GM18519 (cell line): ENCODE measurements at regions not wholly inside any gene's neighbourhood (a gene's known extent, or its start where the extent isn't known, plus 50 kb on each side); places are given as distances from the start of the nearest gene placed in this dataset.

ENCODE experiments used
- ATAC-seq: cut with Tn5 transposase; IDR thresholded peaks from one replicate; pipeline ENCODE4 v1.9.1; 2021; ENCODE audit warnings: mild to moderate bottlenecking, moderate library complexity; ENCODE audit not compliant: unreplicated experiment, low FRiP score

DNA sequence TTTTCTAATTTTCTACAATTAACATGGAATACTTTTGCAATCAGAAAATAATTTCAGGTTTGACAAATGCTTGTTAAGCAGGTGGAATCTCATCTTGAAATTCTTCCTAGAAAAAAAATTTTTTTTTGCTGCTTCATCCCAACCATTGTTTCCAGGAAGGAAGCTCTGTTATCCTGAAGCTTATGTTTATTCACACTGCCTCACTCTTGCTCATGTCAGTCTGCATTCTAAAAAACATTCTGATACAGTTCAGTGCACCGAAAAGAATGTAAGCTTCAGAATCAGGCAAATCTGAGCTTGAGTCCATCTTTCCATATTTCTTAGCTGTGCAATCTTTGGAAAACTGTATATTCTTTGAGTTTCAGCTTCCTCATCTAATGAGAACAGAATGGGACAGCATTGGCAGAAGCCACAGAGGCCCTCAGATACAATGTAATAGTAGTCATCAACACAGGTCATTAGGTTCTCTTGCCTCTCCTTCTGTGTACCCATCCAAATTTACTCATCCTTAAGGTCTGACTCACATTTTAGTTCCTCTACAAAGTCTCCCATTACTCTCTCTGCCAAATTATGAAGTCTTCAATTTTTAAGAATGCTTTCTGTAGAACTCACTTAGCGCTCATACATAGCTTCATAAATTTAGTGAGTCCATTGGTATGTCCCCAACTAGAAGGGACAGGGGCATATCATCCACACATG lies 881.8 kb upstream of the NR2F2 start:
- ATAC-seq, result no peak

DNA sequence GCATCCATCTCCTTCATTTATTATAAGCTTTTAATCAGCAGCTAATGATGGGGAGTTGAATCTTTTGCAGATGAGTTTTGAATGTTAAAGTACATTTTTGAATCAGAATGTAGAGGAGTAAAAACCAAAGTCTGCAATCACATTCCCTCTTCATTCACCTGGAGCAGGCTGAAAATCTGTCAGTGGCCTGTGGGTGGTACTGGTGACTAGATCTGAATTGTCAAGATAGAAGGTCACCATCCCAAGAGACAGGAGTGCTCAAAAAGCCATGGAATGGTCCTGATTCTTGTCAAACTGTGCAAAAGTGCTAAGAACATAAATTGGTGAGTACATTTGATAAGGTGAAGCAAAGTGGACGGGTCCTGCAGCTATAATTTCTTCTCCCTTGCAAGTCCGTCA lies 881.3 kb upstream of the NR2F2 start:
- no peak for ATAC-seq

DNA sequence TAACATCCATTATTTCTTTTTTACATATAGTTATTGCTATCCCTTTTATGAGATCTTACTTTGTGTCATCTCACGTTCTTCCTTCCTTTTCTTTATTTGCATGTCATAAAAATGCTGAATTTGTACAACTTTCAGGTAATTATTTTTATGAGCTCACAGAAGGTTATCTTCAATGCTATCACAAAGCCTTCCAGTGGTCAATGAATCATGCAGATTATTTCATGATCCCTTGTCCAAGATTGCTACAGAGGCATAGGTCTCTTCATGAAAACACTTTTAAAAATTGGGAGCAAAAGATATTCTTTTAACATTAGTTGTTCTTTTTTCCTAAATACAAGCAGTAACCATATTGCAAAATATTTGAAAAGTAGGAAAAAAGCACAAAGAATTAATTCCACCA lies 880.1 kb upstream of the NR2F2 start:
- ATAC-seq, result no peak

DNA sequence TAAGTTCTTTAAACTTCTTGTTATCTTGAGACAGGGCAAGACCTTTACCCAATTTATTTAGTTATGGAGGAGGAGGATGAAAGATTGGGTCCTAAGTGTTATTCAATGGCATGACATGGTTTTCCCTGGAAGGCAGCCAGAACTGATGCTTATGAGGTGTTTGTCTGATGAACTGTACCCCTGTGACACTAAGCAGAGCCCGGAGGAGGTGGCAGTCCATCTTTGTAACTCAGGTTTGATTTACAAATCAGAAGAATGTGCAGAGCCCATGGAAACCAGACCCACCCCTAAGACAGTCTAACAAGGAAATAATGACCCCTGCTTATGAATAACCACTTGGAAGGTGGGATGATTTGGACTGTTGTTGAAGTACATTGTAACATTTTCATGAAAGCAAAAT lies 878.6 kb upstream of the NR2F2 start:
- no peak for ATAC-seq

DNA sequence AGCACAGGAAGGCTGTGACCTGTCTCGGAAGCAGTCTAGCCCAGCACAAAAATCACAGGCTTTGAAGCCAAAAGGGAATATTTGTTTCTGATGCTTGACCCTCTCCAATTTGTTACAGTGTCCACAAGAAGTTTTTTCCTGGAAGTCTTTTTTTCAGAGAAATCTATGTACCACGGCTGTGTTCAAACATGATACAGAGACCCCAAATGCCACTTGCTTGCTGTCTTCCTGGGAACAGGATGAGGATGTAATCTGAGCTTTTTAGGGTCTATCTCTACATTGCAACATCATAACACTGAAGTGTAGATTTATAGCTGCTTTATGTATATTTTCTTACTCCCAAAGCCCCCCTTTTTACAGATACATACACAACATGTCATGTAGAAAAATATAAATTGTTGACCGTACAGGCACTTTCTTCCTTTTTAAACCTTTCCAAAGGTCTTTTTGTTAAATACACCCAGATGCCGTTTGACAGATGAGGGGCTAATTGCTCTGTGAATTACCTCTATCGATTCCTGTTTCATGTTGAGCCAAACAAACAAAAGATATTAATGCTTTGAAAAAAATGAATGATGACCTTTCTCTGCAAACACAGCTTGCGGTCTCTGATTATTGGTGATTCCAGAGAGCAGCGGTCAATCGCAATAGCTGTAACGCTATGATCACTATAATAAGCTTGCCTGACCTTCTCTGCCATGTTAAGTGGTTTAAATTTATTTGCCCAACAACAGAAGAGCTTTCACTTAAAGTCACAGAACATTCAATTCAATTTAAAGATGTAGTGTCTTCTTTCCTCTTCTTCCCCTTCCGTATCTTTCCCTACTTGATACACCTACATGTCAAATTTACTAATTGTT lies 875.9 kb upstream of the NR2F2 start:
- no peak for ATAC-seq

DNA sequence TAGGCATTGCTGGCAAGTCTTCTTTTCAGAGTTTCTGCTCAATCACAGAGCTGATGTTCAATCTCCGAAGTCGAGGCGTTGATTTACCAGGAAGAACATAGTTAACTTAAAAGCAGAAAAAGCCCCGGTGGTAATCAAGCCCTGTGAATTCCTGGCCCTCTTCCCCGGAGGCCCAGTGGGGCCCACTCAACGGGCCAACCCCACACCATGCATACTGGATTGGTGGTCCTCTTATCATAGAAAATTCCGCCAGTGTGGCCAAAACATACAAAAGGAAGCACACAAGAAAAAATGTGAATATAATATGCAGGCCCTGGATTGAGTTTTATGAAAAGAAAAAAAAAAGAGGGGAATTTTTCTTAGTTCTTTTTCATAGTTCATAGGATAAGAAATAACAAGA lies 873.0 kb upstream of the NR2F2 start:
- no peak for ATAC-seq

DNA sequence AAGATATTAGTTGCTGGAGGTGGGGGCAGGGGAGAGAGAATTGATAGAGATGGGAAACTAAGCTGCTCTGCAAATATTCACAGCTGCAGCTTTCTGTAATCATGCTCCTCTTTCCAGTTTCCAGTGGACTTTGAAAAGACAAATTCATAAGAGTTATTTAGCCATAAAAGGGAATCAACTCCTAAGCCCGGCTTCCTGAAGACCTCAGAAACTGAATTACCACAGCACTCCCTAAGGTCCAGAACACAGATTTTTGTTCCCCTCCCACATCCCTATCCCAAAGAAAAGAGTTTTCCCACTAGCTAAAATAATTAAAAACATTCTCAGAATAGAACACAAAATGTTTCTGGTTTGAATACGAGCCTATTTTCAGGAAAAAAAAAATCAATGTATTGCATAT lies 871.8 kb upstream of the NR2F2 start:
- ATAC-seq, result no peak

DNA sequence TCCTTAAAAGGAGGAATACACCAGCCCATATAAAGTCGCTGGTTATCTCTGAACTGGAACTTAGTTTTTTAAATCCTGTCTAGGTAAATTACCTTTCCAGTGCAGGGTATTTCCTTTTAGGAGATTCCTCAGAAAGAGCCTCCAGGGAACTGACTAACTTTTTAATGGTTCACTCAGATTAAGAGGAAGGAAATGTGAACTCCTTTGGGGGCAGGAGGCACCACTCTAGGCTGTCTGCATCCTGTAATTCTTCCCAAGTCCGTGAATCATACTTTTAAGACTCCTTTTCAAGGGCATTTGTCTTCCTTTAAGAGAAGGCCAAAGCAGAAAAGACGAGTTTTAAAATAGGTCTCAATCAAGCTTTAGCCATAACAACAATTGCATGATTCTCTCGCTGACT lies 871.2 kb upstream of the NR2F2 start:
- ATAC-seq, result no peak

DNA sequence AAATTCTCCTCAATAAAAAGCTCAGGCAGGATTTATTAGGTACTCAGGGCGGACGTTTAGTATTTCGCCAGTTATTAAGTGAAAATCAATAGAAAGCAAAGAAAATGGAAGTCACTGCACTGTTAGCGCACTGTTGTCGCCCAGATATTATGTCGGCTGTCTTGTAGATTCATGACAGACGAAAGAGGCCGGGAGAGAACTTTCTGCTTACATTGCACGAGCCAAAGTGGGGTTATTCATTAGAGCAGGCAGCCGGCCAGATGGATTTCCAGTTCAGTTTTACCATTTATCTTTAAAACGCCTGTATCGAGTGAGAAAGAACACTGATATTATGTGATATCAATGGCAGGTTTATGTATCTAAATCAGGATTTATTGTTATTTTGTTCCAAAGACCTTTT lies 866.0 kb upstream of the NR2F2 start:
- ATAC-seq, result no peak

DNA sequence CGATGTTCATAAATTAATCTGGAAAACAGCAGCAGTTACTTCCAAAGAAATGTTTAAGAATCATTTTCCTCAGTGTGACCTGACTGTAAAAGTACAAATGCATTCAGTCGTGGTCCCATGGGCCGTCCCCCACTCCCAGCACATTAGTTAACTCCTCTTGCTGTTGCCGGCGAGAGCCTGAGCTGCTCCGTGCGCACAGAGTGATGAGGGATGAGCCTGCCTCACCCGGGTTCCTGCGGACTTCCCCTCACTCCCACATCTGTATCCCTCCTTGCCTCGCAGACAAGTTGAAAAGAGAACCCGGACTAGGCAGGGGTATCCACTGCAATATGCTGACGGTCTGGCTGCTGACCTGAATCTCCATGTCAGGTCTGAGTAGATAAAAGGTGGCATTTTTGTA lies 861.7 kb upstream of the NR2F2 start:
- ATAC-seq, result no peak

DNA sequence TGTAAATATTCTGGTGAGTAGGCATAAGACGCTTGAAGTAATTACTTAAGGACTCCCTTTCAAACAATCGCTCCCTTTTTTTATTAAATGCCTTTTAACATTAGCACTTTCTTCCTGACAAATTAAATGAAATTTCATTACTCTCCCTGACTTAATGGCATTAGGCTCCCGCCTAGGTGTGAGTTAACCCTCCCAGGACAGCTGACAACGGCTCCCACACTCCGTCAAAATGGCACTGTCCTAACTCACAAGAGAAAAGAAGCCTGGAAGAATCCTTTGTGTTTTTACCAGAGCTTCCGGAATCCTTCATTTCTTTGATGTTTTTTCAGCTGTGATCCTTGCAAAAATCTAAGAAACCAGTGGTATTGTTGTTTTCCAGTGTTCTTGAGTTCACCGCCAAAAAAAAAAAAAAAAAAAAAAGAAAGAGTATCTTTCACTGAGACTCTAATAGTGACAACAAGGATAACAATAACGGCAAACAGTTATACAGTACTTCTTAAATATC lies 861.0 kb upstream of the NR2F2 start:
- ATAC-seq, result no peak

DNA sequence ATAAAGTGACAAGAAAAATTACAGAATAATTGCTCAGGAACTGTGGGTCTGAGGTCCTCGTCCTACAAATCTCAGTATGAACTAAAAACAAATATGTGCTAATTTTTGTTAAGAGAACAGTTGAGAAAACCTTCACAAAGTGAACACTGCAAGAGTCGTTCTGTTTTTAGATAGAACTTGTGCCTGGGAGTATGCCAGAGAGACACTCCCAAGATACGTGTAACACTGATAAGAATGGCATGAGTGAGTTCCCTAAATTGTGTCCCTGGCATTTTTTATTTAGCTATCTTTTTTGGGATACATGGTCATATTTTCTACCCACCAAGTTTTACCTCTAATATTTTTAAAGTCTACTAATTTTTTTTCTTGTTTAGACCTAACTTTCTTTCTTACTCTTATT lies 860.0 kb upstream of the NR2F2 start:
- ATAC-seq, result no peak

DNA sequence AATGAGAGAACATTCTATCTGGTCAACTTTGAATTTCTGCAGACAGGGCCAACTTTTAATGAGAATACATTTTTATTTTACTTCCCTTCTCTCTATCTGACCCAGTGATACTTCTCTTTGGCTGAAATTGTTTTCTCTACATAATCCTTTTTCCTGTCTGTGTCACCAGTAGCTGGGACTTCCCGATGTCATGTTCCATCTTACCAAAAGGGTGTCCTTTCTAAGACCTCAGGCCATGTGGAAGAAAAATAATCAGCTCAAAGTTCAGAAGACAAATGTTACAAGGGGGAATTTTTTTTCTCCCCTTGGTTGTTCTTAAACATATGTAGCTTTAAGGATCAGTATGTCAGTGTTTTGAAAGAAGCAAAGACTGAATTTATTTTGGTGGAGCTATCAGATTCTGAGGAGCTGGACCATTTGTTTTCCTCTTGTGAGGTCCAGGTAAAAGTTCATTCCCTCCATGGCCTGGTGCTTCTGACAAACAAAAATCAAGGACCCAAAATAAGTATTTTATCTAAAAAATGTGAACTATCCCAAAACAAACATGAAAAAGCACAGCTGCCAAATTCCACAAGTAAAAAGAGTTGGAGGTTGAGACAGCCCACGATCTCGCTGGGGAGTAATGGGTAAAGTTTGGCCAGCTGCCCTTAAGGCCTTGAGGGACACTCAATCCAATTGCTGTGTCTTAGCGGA lies 859.4 kb upstream of the NR2F2 start:
- no peak for ATAC-seq

DNA sequence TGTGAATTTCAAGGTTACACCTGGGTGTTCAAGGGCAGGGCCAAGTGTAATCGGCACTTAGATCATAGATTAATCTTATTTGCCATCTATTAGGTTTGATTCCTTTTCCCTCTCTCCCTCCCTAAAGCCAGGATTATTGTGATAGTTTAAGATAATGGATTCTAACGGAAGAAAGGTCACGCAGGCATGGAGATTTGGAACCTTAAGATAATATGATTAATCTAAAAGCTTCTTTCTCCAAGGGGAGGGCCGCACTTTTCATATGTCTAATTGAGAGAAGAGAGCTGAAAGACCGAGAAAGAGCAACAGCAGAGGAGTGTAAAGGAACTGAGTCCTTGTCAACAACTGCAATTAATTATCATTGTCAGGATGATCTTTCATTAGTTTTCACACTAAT lies 858.8 kb upstream of the NR2F2 start:
- no peak for ATAC-seq

DNA sequence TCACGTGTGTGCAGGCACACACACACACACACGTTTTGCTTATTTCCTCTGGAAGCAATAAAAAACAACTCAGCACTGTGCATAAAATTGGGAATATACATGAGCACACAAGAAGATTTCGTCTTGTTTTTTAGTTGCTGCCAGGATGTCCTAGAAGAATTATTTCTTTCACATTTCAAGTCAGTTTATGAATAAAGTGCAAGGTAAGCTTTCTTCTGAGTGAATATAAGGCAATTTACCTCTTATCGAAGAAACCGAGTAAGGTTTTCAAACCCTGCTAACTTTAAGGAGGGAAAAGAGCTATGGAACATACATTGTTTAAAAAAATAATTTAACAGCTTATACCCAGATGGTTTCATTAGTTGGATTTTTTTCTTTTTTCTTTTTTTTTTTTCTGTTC lies 855.4 kb upstream of the NR2F2 start:
- no peak for ATAC-seq

DNA sequence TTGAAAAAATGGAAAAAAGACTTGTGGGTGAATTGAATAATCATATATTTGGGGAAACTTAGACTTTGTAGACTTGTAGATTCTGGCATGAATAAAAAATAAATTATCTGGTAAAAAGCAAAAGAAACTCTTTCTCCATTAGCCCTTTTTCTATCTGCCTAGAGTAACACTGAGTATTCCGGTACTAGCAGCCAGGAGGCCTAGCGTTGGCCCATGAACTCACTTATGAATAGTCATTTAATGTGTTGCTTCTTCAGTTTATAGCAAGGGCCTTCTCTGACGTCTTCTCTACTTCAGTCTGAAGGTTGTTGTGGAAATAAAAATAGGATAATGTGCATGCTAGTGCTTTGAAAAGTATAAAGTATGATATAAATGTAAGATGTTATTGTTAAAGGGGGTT lies 851.2 kb upstream of the NR2F2 start:
- ATAC-seq, result no peak

DNA sequence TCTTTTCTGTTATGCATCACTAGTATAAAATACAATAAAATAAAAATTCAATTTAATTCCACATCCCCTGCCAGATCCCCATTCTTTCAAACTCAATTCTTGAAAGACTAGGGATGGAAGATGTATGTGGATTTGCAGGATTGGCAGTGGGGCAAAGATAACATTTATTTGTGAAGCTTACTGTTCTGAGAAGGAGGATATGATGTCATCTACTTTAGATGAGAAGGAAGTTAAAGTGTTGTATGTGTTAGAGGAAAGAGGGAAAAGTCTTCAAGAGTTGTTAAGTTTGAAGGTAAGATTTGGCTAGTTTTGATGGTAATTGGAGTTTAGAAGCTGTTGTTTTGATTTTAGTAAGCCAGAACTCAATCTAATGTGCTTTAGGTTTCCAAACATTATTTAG lies 845.1 kb upstream of the NR2F2 start:
- no peak for ATAC-seq

DNA sequence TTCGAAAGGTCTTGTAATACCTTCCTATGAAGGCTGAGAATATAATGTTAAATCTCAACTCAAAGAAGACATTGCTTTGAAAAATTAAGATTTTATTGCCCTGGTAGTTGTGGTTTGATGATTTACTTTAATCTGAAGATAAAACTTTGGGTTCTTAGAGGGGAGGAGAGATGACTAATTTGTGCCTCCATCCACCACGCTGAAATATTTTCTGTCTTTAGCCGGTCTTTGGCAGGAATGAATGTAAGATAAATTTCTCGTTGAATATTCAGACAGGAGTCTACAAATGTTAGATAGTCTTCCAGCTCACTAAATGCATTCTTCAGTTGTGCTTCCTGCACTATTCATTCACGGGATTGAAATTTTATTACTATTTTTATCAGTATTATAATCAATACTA lies 844.3 kb upstream of the NR2F2 start:
- no peak for ATAC-seq

DNA sequence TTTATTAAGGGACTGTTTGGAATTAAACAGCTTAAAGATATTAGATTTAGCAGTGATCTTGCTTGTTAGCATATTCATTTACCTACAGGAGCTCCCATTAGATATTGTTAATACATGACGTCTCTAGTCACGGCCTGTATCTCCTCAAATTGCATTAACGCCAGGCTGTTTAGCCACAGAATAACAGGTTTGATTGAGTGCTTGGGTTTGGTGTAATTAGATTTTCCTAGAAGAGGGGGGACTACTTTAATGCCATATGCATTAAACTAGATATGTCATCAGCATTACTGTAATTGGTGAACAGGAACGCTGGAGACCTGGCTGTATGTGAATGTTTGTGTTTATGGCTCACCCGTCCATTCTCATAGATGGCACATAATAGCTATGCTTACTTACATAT lies 841.4 kb upstream of the NR2F2 start:
- ATAC-seq, result no peak

DNA sequence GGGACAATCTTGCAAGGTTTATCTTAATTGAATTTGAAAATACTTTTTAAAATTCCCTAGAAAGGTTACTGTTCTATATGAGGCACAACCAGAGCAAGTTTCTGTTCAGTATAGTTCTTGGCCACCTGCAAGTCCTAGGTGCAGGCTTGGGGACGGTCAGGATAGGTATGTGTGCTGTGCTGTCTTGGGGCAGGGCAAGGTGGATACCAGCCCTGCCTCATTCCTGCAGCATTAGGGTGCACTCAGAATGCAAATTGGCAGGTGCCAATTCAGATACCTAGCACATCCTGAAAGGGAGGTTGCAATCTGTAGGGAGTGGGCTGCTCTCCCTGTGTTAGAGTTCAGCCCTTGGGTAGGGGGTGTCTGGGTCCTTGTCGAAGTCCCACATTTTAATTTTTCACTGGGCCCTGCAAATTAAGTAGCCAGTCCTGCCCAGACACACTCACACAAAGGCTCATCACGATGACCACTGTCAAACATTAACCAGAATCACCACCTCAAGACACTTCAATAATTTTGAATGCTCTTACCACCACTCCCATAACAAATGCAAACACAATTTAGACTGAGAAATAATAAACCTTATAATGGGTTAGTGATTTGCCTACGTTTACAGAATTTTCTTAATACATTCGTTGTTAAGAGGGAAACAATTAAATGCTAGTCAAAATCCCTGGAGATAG lies 838.0 kb upstream of the NR2F2 start:
- ATAC-seq, result no peak

DNA sequence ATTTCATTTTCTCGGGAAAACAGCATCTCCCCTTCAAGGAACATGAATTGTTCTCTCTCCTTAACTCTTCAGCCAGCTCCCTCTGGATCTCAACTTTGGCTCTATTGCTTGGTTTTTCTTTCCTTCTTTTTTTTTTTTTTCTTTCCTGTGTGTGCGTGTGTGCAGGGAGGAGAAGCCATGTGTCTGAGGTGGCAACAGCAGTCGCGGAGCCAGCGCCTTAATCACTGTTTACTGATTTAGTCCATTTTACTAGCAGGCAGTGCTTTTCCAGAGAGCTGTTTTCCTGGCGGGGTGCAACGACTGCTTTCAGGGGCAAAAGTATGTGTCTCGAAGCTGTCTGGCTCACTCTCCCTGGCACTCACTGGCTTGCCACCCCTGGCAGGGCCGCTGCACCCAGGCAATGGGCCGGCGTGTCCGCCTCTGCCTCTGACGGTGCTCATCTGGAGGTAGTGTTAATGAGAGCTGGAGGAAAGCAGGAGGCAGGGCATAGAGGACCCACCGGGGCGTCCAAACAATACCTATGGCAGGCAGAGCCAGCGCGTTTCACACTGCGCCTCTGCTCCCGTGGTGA lies 835.4 kb upstream of the NR2F2 start:
- ATAC-seq, result no peak
